ENCODE measurements at regions not wholly inside any gene's neighbourhood (a gene's known extent, or its start where the extent isn't known, plus 50 kb on each side); places are given as distances from the start of the nearest gene placed in this dataset.

- Histone ChIP-seq H3K4me2 (ENCODE audit: control insufficient read depth, extremely low read depth, insufficient read depth, low read depth, low read length) (no peak overlapping the region), H3K79me2 (ENCODE audit: control insufficient read depth, insufficient read depth, low read length) (no peaks in the 10 kb centered on the region), H3K36me3 (ENCODE audit: control insufficient read depth in 2 of 2, extremely low read depth in 1 of 2, insufficient read depth in 2 of 2, low read length in 2 of 2) (no peaks in the 10 kb centered on the region), H3K9me1 (ENCODE audit: control insufficient read depth, extremely low read depth, insufficient read depth, low read length) (no peaks in the 10 kb centered on the region), H3K4me1 (ENCODE audit: control insufficient read depth, extremely low read depth, insufficient read depth, low read length) (no peaks in the 10 kb centered on the region), H3K27me3 (ENCODE audit: control insufficient read depth, extremely low read depth, insufficient read depth, low read length) (no peaks in the 10 kb centered on the region), H2AFZ (ENCODE audit: control insufficient read depth, low read length) (no peak overlapping the region), H3K27ac (ENCODE audit: control insufficient read depth, insufficient read depth, low read length) (no peak overlapping the region), H3K9ac (ENCODE audit: control insufficient read depth, extremely low read depth, insufficient read depth, low read length) (no peak overlapping the region), H3K9me3 (ENCODE audit: control insufficient read depth, low read depth, low read length) (no peaks in the 10 kb centered on the region), H4K20me1 (ENCODE audit: control insufficient read depth, extremely low read depth, insufficient read depth, low read length) (no peaks in the 10 kb centered on the region), H3K4me3 (ENCODE audit: control insufficient read depth in 2 of 3, extremely low read depth in 1 of 3, insufficient read depth in 2 of 3, low read depth in 1 of 3, low read length in 3 of 3) (no peak overlapping the region)
- no peak for FAIRE-seq
- dilution Hi-C loops (cut with MboI; ENCODE audit: extremely low pct_ligation_motif_present, low sequenced_read_pairs) = no loop called here
- TF ChIP-seq EZH2 (IDR thresholded peaks at IDR 0.05; ENCODE audit: low read length) (no peak), CTCF (optimal IDR thresholded peaks at IDR 0.05 in 1 of 3, IDR thresholded peaks at IDR 0.05 in 1 of 3, conservative IDR thresholded peaks at IDR 0.05 in 1 of 3; ENCODE audit: extremely low read depth in 1 of 3, insufficient read depth in 2 of 3, low read length in 3 of 3) (no peak)
- DNase-seq (ENCODE audit: low read depth, low spot score) = no peak
Measured at GRCh38 chr1:64323054-64323453, 119.6 kb downstream of the UBE2U start.

- no peak for FAIRE-seq
- dilution Hi-C loops (cut with MboI; ENCODE audit: extremely low pct_ligation_motif_present, low sequenced_read_pairs) = no loop called here
- Histone ChIP-seq H3K4me2 (ENCODE audit: control insufficient read depth, extremely low read depth, insufficient read depth, low read depth, low read length) (no peak overlapping the region), H3K4me1 (ENCODE audit: control insufficient read depth, extremely low read depth, insufficient read depth, low read length) (no peaks in the 10 kb centered on the region), H3K9me1 (ENCODE audit: control insufficient read depth, extremely low read depth, insufficient read depth, low read length) (no peaks in the 10 kb centered on the region), H3K79me2 (ENCODE audit: control insufficient read depth, insufficient read depth, low read length) (no peaks in the 10 kb centered on the region), H2AFZ (ENCODE audit: control insufficient read depth, low read length) (no peak overlapping the region), H3K4me3 (ENCODE audit: control insufficient read depth in 2 of 3, extremely low read depth in 1 of 3, insufficient read depth in 2 of 3, low read depth in 1 of 3, low read length in 3 of 3) (no peak overlapping the region), H3K36me3 (ENCODE audit: control insufficient read depth in 2 of 2, extremely low read depth in 1 of 2, insufficient read depth in 2 of 2, low read length in 2 of 2) (no peaks in the 10 kb centered on the region), H3K27me3 (ENCODE audit: control insufficient read depth, extremely low read depth, insufficient read depth, low read length) (no peaks in the 10 kb centered on the region), H3K9ac (ENCODE audit: control insufficient read depth, extremely low read depth, insufficient read depth, low read length) (no peak overlapping the region), H3K27ac (ENCODE audit: control insufficient read depth, insufficient read depth, low read length) (no peak overlapping the region), H4K20me1 (ENCODE audit: control insufficient read depth, extremely low read depth, insufficient read depth, low read length) (no peaks in the 10 kb centered on the region), H3K9me3 (ENCODE audit: control insufficient read depth, low read depth, low read length) (no peaks in the 10 kb centered on the region)
- no peak for DNase-seq (ENCODE audit: low read depth, low spot score)
- TF ChIP-seq EZH2 (IDR thresholded peaks at IDR 0.05; ENCODE audit: low read length) = no peak
Measured at GRCh38 chr1:64323882-64324281, 120.5 kb downstream of the UBE2U start.

GRCh38 chr1:64325856-64326255 lies 122.4 kb downstream of the UBE2U start:
- Histone ChIP-seq H3K4me3 (ENCODE audit: control insufficient read depth in 2 of 3, extremely low read depth in 1 of 3, insufficient read depth in 2 of 3, low read depth in 1 of 3, low read length in 3 of 3) (no peak overlapping the region), H3K9me3 (ENCODE audit: control insufficient read depth, low read depth, low read length) (no peaks in the 10 kb centered on the region), H3K9me1 (ENCODE audit: control insufficient read depth, extremely low read depth, insufficient read depth, low read length) (no peaks in the 10 kb centered on the region), H3K4me2 (ENCODE audit: control insufficient read depth, extremely low read depth, insufficient read depth, low read depth, low read length) (no peak overlapping the region), H3K4me1 (ENCODE audit: control insufficient read depth, extremely low read depth, insufficient read depth, low read length) (no peaks in the 10 kb centered on the region), H3K27ac (ENCODE audit: control insufficient read depth, insufficient read depth, low read length) (no peak overlapping the region), H3K9ac (ENCODE audit: control insufficient read depth, extremely low read depth, insufficient read depth, low read length) (no peak overlapping the region), H2AFZ (ENCODE audit: control insufficient read depth, low read length) (no peak overlapping the region), H4K20me1 (ENCODE audit: control insufficient read depth, extremely low read depth, insufficient read depth, low read length) (no peaks in the 10 kb centered on the region), H3K36me3 (ENCODE audit: control insufficient read depth in 2 of 2, extremely low read depth in 1 of 2, insufficient read depth in 2 of 2, low read length in 2 of 2) (no peaks in the 10 kb centered on the region), H3K27me3 (ENCODE audit: control insufficient read depth, extremely low read depth, insufficient read depth, low read length) (no peaks in the 10 kb centered on the region), H3K79me2 (ENCODE audit: control insufficient read depth, insufficient read depth, low read length) (no peaks in the 10 kb centered on the region)
- TF ChIP-seq CTCF (optimal IDR thresholded peaks at IDR 0.05 in 1 of 3, IDR thresholded peaks at IDR 0.05 in 1 of 3, conservative IDR thresholded peaks at IDR 0.05 in 1 of 3; ENCODE audit: extremely low read depth in 1 of 3, insufficient read depth in 2 of 3, low read length in 3 of 3) (no peak), EZH2 (IDR thresholded peaks at IDR 0.05; ENCODE audit: low read length) (no peak)
- DNase-seq (ENCODE audit: low read depth, low spot score) (no peak), FAIRE-seq (no peak)
- dilution Hi-C loops (cut with MboI; ENCODE audit: extremely low pct_ligation_motif_present, low sequenced_read_pairs) = no loop called here
